ENCODE measurements at regions not wholly inside any gene's neighbourhood (a gene's known extent, or its start where the extent isn't known, plus 50 kb on each side); places are given as distances from the start of the nearest gene placed in this dataset.
"Not testable (repeated sequence)": the region's sequence is repeated elsewhere in the genome, so short reads cannot be mapped to it uniquely, and the experiment has no call there.

DNA sequence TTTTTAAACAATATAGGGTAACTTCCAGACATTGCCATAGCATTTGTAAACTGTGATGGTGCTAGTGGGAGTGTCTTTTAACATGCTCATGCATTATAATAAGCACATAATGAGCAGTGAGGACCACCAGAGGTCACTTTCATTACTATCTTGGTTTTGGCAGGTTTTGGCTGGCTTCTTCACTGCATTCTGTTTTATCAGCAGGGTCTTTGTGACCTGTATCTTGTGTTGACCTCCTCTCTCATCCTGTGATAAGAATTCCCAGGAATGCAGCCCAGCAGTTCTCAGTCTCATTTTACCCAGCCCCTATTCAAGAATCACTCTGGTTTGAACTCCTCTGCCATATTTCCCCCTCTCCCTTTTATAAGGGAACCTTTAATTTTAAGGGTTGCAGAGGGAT, 91.3 kb downstream of the ZNF467 start:
- no peak for DNase-seq (ENCODE audit: low spot score)

- DNase-seq (ENCODE audit: low spot score): no peak
These were observed 92.1 kb downstream of the ZNF467 start for GRCh38 chr7:149681274-149681673.

DNA sequence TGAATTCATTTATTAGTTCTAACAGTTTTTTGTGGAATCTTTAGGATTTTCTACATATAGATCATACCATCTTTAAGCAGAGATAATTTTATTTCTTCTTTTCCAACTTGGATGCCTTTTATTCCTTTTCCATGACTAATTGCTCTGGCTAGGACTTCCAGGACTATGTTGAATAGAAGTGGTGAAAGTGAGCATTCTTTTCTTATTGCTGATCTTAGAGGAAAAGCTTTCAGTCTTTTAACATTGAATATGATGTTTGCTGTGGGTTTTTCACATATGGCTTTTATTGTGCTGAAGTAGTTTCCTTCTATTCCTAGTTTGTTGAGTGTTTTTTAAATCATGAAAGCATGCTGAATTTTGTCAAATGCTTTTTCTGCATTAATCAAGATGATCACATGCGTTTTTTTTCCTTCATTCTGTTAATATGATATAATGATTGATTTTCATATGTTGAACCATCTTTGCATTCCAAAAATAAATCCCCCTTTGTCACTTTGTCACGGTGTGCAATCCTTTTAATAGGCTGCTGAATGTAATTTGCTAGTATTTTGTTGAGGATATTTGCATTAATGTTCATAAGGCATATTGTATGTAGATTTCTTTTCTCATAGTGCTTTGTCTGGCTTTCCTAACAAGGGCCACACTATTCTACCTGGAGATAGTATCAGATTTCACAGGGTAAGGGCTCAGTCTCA, 92.9 kb downstream of the ZNF467 start:
- DNase-seq (ENCODE audit: low spot score): no peak

- not testable (repeated sequence) for DNase-seq (ENCODE audit: low spot score)
These were observed 98.5 kb downstream of the ZNF467 start for GRCh38 chr7:149674728-149675385.

DNA sequence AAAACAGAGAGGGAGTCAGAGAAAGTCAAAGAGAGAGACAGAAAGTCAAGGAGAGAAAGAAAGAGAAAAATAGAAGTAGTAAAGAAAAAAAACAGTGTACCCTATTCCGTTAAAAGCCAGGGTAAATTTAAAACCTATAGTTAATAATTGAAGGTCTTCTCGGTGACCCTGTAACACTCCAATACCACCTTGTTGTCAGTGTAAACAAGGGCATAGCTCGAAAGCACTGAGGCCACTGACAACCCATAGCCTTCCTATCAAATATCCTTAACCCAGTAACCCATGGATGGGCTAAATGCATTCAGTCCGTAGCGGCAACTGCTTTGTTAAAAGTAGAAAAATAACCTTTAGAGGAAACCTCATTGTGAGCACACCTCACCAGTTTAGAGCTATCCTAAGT, 100.4 kb downstream of the ZNF467 start:
- DNase-seq (ENCODE audit: low spot score): no peak

DNA sequence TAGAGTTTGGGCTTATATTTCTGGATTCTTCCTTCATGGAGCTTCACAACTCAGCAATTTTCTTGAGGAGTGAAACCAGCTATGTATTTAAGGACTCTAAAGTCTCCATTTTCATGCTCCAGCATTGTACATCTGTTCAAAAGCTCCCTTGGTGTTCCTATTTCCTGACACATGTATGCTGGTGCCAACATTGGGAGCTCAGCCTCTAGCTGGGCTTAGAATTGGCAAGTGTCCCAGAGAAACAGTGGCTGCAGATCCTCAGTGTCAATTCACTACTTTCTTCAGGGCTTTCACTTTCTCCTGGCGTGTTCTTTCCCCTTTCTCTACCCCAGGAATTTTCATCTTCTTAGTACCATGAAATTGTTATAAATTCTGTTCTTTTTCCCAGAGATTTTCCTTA, 103.1 kb downstream of the ZNF467 start:
- DNase-seq (ENCODE audit: low spot score): peak; percentile 96

DNA sequence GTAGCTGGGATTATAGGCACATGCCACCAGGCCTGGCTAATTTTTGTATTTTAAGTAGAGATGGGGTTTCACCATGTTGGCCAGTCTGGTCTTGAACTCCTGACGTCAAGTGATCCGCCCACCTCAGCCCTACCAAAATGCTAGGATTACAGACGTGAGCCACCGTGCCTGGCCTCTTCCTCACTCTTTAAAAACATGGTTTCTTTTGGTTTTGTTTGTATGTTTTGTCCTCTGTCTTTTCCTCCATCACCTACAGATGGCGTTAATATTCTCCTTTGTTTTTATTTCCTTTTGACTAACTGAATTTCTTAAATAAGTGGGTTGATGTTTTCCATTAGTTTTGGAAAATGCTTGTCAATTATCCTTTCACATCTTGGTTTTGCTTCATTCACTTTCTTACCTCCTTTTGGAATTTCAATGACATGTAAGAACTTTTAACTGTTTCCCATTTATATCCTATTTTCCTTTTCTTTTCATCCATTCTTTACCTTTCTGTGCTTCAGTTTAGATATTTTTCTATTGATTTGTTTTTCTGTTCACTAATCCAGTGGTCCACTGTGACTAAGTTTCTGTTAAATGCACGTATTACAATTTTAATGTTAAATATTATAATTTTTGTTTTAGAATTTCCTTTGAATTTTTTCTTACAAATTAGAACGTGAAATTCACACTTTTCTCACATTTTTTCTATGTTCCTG, 104.1 kb downstream of the ZNF467 start:
- DNase-seq (ENCODE audit: low spot score): peak; percentile 33

- DNase-seq (ENCODE audit: low spot score): no peak
These were observed 106.9 kb downstream of the ZNF467 start for GRCh38 chr7:149666360-149666945.

DNA sequence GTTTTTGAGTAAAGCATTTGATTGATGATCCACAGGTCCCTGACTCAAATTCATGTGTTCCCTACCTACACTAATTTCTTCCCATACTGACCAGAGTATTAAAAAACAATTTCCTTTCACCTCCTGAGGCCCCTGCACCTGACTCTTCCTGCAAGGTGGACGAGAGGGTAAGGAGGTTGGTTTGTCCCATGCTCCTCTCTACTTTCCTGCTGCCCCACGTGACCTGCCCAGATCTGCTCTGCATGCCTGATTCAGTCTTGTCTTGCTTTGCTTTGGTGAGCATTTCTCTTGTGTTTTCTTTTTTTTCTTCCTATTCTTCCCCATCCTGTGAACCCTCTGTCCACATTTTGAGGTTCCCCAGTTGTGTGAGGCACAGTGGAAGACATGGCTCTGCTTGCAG, 107.8 kb downstream of the ZNF467 start:
- not testable (repeated sequence) for DNase-seq (ENCODE audit: low spot score)

DNA sequence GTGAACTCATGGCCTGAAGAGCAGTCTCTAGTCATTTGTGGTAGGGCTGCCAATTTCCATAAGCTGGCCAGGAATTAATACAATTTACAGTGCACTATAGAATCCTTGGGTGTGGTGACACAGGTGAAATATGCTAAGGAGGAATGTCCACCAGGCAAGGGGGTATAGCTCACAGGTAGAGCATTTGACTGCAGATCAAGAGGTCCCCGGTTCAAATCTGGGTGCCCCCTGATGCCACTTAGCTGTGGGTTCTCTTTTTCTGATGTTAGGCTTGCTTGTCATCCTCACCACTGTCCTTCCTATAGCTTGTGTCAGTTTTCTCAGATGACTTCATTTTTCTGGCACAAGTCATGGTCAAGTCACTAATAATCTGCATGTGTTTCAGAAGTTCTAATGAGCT, 108.7 kb downstream of the ZNF467 start:
- DNase-seq (ENCODE audit: low spot score): no peak

GRCh38 chr7:149664176-149664575, 109.2 kb downstream of the ZNF467 start:
- peak; percentile 86 for DNase-seq (ENCODE audit: low spot score)

DNA sequence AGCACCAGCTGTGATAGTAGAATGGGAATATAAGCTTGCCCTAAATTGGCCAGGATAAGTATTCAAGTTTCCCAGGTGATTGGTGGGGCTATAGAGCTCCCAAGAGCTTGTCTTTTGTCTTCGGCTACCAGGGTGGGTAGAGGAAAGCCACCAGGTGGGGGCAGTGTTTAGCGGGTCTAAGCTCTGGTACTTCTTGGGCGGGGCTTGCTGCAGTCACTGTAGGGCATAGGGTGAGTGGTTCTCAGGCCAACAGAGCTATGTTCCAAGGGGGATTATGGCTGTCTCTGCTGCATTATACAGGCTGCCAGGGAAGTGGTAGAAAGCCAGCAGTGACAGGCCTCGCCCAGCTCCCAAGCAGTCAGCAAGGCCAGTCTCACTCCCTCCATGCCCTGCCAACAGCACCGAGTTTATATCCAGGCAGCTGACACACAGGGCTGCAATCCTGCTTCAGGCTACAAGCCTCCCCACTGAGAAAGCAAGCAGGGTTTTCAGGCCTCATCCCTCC, 110.7 kb downstream of the ZNF467 start:
- peak; percentile 85 for DNase-seq (ENCODE audit: low spot score)

DNA sequence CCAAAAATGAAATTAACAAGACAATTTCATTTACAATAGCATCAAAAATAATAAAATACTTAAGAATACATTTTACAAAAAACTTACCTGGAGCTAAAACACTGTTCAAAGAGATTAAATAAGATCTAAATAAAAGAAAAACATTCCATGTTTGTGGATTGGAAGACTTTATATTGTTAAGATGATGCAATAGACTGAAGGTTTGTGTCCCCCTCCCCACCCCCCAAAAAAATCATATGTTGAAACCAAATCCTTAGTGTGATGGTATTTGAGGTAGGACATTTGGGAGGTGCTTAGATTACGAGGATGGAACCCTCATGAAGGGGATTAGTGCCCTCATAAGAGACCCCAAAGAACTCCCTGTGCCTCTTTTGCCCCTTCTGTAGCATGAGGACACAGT, 117.6 kb downstream of the ZNF467 start:
- DNase-seq (ENCODE audit: low spot score): no peak

DNA sequence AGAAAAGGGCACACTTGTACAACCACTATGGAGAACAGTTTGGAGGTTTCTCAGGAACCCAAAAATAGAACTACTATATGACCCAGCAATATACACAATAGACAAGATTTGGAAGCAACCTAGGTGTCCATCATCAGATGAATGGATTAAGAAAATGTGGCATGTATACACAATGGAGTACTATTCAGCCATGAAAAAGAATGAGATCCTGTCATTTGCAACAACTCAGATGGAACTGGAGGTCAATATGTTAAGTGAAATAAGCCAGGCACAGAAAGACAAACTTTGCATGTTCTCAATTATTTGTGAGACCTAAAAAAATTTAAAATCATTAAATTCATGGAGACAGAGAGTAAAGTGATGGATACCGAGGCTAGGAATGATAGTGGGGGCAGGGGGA, 118.8 kb downstream of the ZNF467 start:
- DNase-seq (ENCODE audit: low spot score): no peak

DNA sequence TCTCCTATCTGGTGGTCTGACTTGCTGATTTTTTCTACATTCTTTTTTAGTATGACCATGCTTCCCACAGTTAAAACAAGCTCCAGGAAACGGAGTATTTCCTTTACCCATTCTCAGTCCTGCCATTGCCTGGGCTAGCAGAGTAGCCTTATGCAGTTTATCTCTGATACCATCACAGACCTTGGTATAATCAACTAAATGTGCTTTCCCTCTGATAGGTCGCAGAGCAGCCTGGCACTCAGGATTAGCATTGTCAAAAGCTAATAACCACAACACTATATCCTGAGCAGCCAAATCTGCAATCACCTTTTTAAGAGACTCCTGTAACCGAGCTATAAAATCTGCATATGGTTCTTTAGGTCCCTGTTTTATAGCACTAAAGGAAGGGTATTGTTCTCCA, 123.2 kb downstream of the ZNF467 start:
- not testable (repeated sequence) for DNase-seq (ENCODE audit: low spot score)

GRCh38 chr7:149644754-149645153, 128.6 kb downstream of the ZNF467 start:
- no peak for DNase-seq (ENCODE audit: low spot score)

DNA sequence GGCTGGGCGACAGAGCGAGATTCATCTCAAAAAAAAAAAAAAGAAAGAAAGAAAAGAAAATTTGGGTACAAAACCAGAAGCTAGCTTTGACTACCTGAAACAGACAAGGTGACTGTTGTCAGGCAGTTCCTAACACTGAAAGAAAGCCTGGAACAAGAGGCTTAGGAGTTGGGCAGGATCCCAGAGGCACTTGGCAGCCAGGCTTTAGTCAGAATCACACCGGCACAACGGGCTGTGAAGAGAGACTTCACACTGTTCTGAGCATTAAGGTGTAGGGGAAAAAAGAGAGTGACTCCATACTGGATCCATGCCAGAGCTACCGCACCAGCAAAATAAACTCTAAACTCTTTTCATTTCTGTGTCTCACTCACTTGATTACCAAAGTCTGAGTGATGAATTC, 130.8 kb downstream of the ZNF467 start:
- DNase-seq (ENCODE audit: low spot score): peak; percentile 87

GRCh38 chr7:149638566-149639320, 134.6 kb downstream of the ZNF467 start:
- no peak for DNase-seq (ENCODE audit: low spot score)

GRCh38 chr7:149637911-149638565, 135.3 kb downstream of the ZNF467 start:
- no peak for DNase-seq (ENCODE audit: low spot score)

- peak; percentile 65 for DNase-seq (ENCODE audit: low spot score)
These were observed 137.6 kb downstream of the ZNF467 start for GRCh38 chr7:149635561-149636329.
